ENCODE measurements at regions not wholly inside any gene's neighbourhood (a gene's known extent, or its start where the extent isn't known, plus 50 kb on each side); places are given as distances from the start of the nearest gene placed in this dataset.

- no peak for ATAC-seq
- TF ChIP-seq ZC3H10 (CRISPR knock-in tag; IDR thresholded peaks at IDR 0.05) (no peak), PATZ1 (CRISPR knock-in tag; IDR thresholded peaks at IDR 0.05; ENCODE audit: borderline replicate concordance) (no peak), RARB (CRISPR knock-in tag; IDR thresholded peaks at IDR 0.05) (no peak), TOX (CRISPR knock-in tag; IDR thresholded peaks at IDR 0.05; ENCODE audit: borderline replicate concordance) (no peak), CREB5 (CRISPR knock-in tag; IDR thresholded peaks at IDR 0.05; ENCODE audit: low read depth) (no peak)
Observed at GRCh38 chr16:51553314-51553713, 402.2 kb upstream of the SALL1 start.

- ATAC-seq = no peak
- TF ChIP-seq TOX (CRISPR knock-in tag; IDR thresholded peaks at IDR 0.05; ENCODE audit: borderline replicate concordance) = no peak
- TF ChIP-seq ESRRG (CRISPR knock-in tag; IDR thresholded peaks at IDR 0.05) = no peak
- TF ChIP-seq PPARA (CRISPR knock-in tag; IDR thresholded peaks at IDR 0.05; ENCODE audit: borderline replicate concordance) = no peak
- no peak for TF ChIP-seq CSDC2 (CRISPR knock-in tag; IDR thresholded peaks at IDR 0.05)
- TF ChIP-seq POU6F1 (CRISPR knock-in tag; IDR thresholded peaks at IDR 0.05; ENCODE audit: borderline replicate concordance, low read depth) = no peak
- no peak for TF ChIP-seq ZNF70 (CRISPR knock-in tag; IDR thresholded peaks at IDR 0.05)
- no peak for TF ChIP-seq PATZ1 (CRISPR knock-in tag; IDR thresholded peaks at IDR 0.05; ENCODE audit: borderline replicate concordance)
- no peak for TF ChIP-seq TSHZ2 (CRISPR knock-in tag; IDR thresholded peaks at IDR 0.05)
- TF ChIP-seq SNAI2 (CRISPR knock-in tag; IDR thresholded peaks at IDR 0.05) = no peak
- no peak for TF ChIP-seq RARB (CRISPR knock-in tag; IDR thresholded peaks at IDR 0.05)
- no peak for TF ChIP-seq OSR1 (CRISPR knock-in tag; IDR thresholded peaks at IDR 0.05)
- TF ChIP-seq ZNF8 (CRISPR knock-in tag; IDR thresholded peaks at IDR 0.05) = no peak
Observed at GRCh38 chr16:51550800-51551347, 399.8 kb upstream of the SALL1 start.

- TF ChIP-seq SNAI2 (CRISPR knock-in tag; IDR thresholded peaks at IDR 0.05) (no peak), CREB5 (CRISPR knock-in tag; IDR thresholded peaks at IDR 0.05; ENCODE audit: low read depth) (no peak), PPARA (CRISPR knock-in tag; IDR thresholded peaks at IDR 0.05; ENCODE audit: borderline replicate concordance) (no peak), ZFP3 (CRISPR knock-in tag; IDR thresholded peaks at IDR 0.05) (no peak), PATZ1 (CRISPR knock-in tag; IDR thresholded peaks at IDR 0.05; ENCODE audit: borderline replicate concordance) (no peak), POU6F1 (CRISPR knock-in tag; IDR thresholded peaks at IDR 0.05; ENCODE audit: borderline replicate concordance, low read depth) (no peak), TOX (CRISPR knock-in tag; IDR thresholded peaks at IDR 0.05; ENCODE audit: borderline replicate concordance) (no peak), ZC3H10 (CRISPR knock-in tag; IDR thresholded peaks at IDR 0.05) (no peak), RARB (CRISPR knock-in tag; IDR thresholded peaks at IDR 0.05) (no peak), ARNTL (CRISPR knock-in tag; IDR thresholded peaks at IDR 0.05; ENCODE audit: borderline replicate concordance, low read depth) (no peak), ZFP30 (CRISPR knock-in tag; IDR thresholded peaks at IDR 0.05) (no peak), TCF4 (CRISPR knock-in tag; IDR thresholded peaks at IDR 0.05; ENCODE audit: borderline replicate concordance) (no peak), ZNF8 (CRISPR knock-in tag; IDR thresholded peaks at IDR 0.05) (no peak), CSDC2 (CRISPR knock-in tag; IDR thresholded peaks at IDR 0.05) (no peak), ESRRG (CRISPR knock-in tag; IDR thresholded peaks at IDR 0.05) (no peak), CSRNP3 (CRISPR knock-in tag; IDR thresholded peaks at IDR 0.05) (no peak)
- ATAC-seq = no peak; the same call in 2 of the 3 replicates
Observed at GRCh38 chr16:51549836-51550235, 398.8 kb upstream of the SALL1 start.
